ENCODE measurements at regions not wholly inside any gene's neighbourhood (a gene's known extent, or its start where the extent isn't known, plus 50 kb on each side); places are given as distances from the start of the nearest gene placed in this dataset.
A peak's percentile ranks its signal among the peaks of the same experiment; 100 is the strongest.

GRCh38 chr2:176468457-176469113 is 199.3 kb downstream of the MTX2 start:
- no peak for DNase-seq (ENCODE audit: low read depth)

GRCh38 chr2:176470713-176471112 is 201.5 kb downstream of the MTX2 start:
- DNase-seq (ENCODE audit: low read depth): no peak

GRCh38 chr2:176471949-176472348 is 202.7 kb downstream of the MTX2 start:
- DNase-seq (ENCODE audit: low read depth): no peak

- peak; percentile 20 for DNase-seq (ENCODE audit: low read depth)
These were observed 203.9 kb downstream of the MTX2 start for GRCh38 chr2:176473177-176473576.

- DNase-seq (ENCODE audit: low read depth): no peak
These were observed 204.6 kb downstream of the MTX2 start for GRCh38 chr2:176473851-176474250.

GRCh38 chr2:176477336-176477735 is 208.1 kb downstream of the MTX2 start:
- DNase-seq (ENCODE audit: low read depth): no peak

GRCh38 chr2:176479961-176480360 is 210.7 kb downstream of the MTX2 start:
- no peak for DNase-seq (ENCODE audit: low read depth)

GRCh38 chr2:176482107-176482506 is 212.9 kb downstream of the MTX2 start:
- DNase-seq (ENCODE audit: low read depth): no peak

GRCh38 chr2:176483476-176483875 is 214.2 kb downstream of the MTX2 start:
- no peak for DNase-seq (ENCODE audit: low read depth)

- DNase-seq (ENCODE audit: low read depth): no peak
These were observed 214.8 kb downstream of the MTX2 start for GRCh38 chr2:176483901-176484568.

- no peak for DNase-seq (ENCODE audit: low read depth)
These were observed 215.6 kb downstream of the MTX2 start for GRCh38 chr2:176484838-176485237.

- no peak for DNase-seq (ENCODE audit: low read depth)
These were observed 219.2 kb downstream of the MTX2 start for GRCh38 chr2:176488431-176488830.

GRCh38 chr2:176490061-176490861 is 221.0 kb downstream of the MTX2 start:
- DNase-seq (ENCODE audit: low read depth): peak; percentile 2

- DNase-seq (ENCODE audit: low read depth): peak; percentile 96
These were observed 222.1 kb downstream of the MTX2 start for GRCh38 chr2:176491172-176491904.

- no peak for DNase-seq (ENCODE audit: low read depth)
These were observed 223.3 kb downstream of the MTX2 start for GRCh38 chr2:176492583-176492982.

- DNase-seq (ENCODE audit: low read depth): no peak
These were observed 224.1 kb downstream of the MTX2 start for GRCh38 chr2:176493226-176493825.

- no peak for DNase-seq (ENCODE audit: low read depth)
These were observed 224.7 kb downstream of the MTX2 start for GRCh38 chr2:176493909-176494308.

GRCh38 chr2:176494949-176495353 is 225.7 kb downstream of the MTX2 start:
- DNase-seq (ENCODE audit: low read depth): no peak

- DNase-seq (ENCODE audit: low read depth): no peak
These were observed 226.6 kb downstream of the MTX2 start for GRCh38 chr2:176495826-176496225.

- no peak for DNase-seq (ENCODE audit: low read depth)
These were observed 227.5 kb downstream of the MTX2 start for GRCh38 chr2:176496761-176497160.

- no peak for DNase-seq (ENCODE audit: low read depth)
These were observed 231.7 kb downstream of the MTX2 start for GRCh38 chr2:176500901-176501300.

GRCh38 chr2:176501617-176502016 is 232.4 kb downstream of the MTX2 start:
- DNase-seq (ENCODE audit: low read depth): no peak

Measured in iris pigment epithelial cell (primary cell).